AG04449 (cell line): ENCODE measurements at regions not wholly inside any gene's neighbourhood (a gene's known extent, or its start where the extent isn't known, plus 50 kb on each side); places are given as distances from the start of the nearest gene placed in this dataset.

Experiments
- CTCF ChIA-PET: fragments of 350-600 bp; formaldehyde crosslinking; extraction: SDS; loops from one replicate; lab custom pipeline; 2021; ENCODE audit warnings: antibody characterized with exemption; lab: Yijun Ruan, JAX
- POLR2A ChIA-PET: fragments of 400-600, 350-600 bp; formaldehyde crosslinking; extraction: SDS; loops from one replicate; lab custom pipeline; 2020; ENCODE audit warnings: antibody characterized with exemption, inconsistent platforms; lab: Yijun Ruan, JAX
- DNase-seq: peaks from one replicate; pipeline ENCODE4 v3.0.0-alpha.2; 2010; ENCODE audit warnings: low read depth, low spot score
- H3K4me3 ChIP-seq: 2 replicates; pipeline ENCODE4 v1.5.1; 2011; ENCODE audit warnings: low read depth, mild to moderate bottlenecking, control low read depth, low read length
- CTCF ChIP-seq: IDR thresholded peaks from one replicate; pipeline ENCODE4 v1.5.1; 2011; ENCODE audit warnings: mild to moderate bottlenecking, moderate library complexity, low read length, control low read depth, inconsistent platforms; ENCODE audit not compliant: insufficient read depth; ENCODE audit errors: missing control alignments

DNA sequence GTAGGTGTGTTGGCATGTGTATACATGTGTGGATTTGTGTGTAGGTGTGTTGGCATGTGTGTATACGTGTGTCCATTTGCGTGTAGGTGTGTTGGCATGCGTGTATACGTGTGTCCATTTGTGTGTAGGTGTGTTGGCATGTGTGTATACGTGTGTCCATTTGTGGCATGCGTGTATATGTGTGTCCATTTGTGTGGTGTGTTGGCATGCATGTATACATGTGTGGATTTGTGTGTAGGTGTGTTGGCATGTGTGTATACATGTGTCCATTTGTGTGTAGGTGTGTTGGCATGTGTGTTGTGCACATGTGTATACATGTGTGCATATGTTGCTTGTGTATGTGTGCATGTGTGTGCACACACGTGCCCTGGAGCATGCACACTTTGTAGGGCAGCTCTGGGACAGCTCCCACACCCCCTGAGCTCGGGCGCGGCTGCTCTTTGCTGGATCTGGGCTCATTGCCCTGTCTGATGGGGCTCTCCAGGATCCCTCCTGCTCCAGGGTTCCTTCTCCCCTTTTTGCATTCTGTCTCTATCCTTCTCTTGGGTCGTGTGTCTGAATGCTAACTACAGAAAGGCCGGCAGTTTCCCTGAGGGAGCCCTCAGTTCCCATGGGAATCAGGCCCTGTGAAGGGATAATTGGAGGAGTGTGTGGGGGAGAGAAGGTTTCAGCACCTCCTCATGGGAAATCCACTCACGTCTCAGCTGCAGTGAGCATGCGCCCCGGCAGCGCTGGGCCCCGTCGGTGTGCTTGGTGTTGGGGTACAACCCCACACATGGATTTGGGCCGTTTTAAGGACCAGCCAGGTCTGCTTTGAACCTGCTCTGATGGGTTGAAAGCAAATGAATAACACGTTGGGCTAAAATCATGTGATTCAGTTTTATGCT lies 102.0 kb downstream of the ERMARD start:
- no peak for DNase-seq
- no peak for TF ChIP-seq CTCF
- ChIA-PET POLR2A (no interaction called here), CTCF (no interaction called here)
- no peak overlapping the region for H3K4me3 ChIP-seq

- ChIA-PET POLR2A (no interaction called here), CTCF (no interaction called here)
- no peak for DNase-seq
- no peak overlapping the region for H3K4me3 ChIP-seq
- TF ChIP-seq CTCF, result no peak
Observed at GRCh38 chr6:169852504-169853195, 101.2 kb downstream of the ERMARD start.

GRCh38 chr6:169851641-169852503 lies 100.5 kb downstream of the ERMARD start:
- ChIA-PET POLR2A (no interaction called here), CTCF (no interaction called here)
- H3K4me3 ChIP-seq, result no peak overlapping the region
- no peak for DNase-seq
- no peak for TF ChIP-seq CTCF

DNA sequence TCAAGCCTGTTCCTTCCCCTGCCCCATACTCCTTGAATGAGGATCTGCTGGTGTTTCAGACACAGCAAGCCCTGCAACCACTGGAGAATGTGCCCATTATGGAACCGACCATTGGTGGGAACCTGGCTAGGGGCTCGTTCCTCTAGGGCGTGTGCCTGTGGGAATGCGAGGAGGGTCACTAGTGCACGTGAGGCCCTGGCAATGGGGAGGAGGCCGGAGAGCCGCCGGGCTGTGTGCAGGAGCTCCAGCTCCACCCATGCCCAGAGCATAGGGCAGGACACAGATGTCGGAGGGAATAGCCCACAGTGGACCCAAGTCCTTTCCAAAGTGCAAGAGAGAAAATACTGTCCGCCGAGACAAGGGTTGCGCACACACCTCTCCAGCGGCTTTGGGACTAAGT lies 99.3 kb downstream of the ERMARD start:
- no peak overlapping the region for H3K4me3 ChIP-seq
- ChIA-PET CTCF (interaction anchor here (1.0 kb wide), 1 partner anchor 20 kb away, joined by 3 read pairs; no protein-coding TSS in a partner anchor), POLR2A (no interaction called here)
- TF ChIP-seq CTCF, result no peak
- DNase-seq, result no peak

- ChIA-PET CTCF (interaction anchor here (1.0 kb wide), 1 partner anchor 19 kb away, joined by 3 read pairs; no protein-coding TSS in a partner anchor), POLR2A (no interaction called here)
- H3K4me3 ChIP-seq, result no peak overlapping the region
- no peak for TF ChIP-seq CTCF
- DNase-seq, result no peak
Observed at GRCh38 chr6:169850154-169850553, 98.7 kb downstream of the ERMARD start.
